ENCODE measurements at regions not wholly inside any gene's neighbourhood (a gene's known extent, or its start where the extent isn't known, plus 50 kb on each side); places are given as distances from the start of the nearest gene placed in this dataset.

DNA sequence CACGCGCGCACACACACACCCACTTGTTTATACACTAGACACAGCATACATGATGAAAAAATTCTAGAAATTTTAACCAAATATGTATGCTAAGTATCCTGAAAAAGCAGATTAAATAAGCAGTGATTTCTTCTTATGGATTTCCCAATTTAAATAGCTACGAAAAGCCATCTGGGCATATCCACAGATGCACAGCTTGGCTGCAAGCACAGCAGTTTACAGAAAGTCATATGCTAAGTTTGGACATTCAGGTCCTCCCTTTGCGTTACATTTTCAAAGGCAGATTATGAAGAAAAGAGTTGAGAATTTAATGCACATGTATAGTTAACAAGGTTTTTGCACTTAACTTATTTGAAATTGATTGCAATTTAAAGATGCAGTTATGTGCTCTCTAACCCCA, 542.2 kb upstream of the EPHA5 start:
- DNase-seq (ENCODE audit: extremely low spot score, unreplicated experiment), result no peak
- TF ChIP-seq, protein P1, sequence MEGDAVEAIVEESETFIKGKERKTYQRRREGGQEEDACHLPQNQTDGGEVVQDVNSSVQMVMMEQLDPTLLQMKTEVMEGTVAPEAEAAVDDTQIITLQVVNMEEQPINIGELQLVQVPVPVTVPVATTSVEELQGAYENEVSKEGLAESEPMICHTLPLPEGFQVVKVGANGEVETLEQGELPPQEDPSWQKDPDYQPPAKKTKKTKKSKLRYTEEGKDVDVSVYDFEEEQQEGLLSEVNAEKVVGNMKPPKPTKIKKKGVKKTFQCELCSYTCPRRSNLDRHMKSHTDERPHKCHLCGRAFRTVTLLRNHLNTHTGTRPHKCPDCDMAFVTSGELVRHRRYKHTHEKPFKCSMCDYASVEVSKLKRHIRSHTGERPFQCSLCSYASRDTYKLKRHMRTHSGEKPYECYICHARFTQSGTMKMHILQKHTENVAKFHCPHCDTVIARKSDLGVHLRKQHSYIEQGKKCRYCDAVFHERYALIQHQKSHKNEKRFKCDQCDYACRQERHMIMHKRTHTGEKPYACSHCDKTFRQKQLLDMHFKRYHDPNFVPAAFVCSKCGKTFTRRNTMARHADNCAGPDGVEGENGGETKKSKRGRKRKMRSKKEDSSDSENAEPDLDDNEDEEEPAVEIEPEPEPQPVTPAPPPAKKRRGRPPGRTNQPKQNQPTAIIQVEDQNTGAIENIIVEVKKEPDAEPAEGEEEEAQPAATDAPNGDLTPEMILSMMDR (conservative IDR thresholded peaks at IDR 0.05), result no peak
- no peak overlapping the region for H3K27ac Mint-ChIP-seq
- H3K36me3 Mint-ChIP-seq, result no peaks in the 10 kb centered on the region
- no peaks in the 10 kb centered on the region for H3K9me3 Mint-ChIP-seq
- no peaks in the 10 kb centered on the region for H3K4me1 Mint-ChIP-seq (ENCODE audit: unreplicated experiment)
- no peaks in the 10 kb centered on the region for H3K27me3 Mint-ChIP-seq
- no peak overlapping the region for H3K4me3 Mint-ChIP-seq

DNA sequence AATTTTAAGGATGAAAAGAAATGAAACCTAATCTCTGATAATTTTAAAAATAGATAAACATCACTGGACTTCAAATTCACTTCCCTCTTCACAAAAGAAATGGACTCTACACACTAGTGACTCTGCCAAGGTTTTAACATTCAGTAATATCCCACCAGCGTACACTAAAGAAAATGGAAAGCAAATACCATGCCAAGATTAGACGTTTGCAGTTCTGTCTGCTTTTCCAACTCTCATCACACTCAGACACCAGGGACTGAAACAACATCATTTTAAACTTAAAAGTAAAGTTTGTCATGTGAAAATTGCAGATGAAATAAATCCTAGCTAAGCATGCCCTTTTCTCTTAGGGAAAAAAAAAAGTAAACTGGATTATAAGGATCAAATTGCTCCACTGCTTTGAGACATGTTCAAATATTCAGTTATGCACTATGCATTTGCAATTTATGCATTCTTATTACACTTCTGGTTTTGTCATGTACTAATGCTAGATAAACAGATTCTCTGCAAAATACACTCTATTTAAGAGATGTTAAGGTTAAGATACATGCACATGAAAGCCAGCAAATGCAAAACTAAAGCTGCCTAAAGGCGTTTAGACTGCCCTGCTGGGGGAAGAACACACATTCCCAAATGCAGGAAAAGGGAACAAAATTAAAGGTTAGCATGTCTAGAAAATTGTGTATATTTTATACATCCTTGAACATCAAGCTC, 534.4 kb upstream of the EPHA5 start:
- no peaks in the 10 kb centered on the region for H3K4me1 Mint-ChIP-seq (ENCODE audit: unreplicated experiment)
- H3K27me3 Mint-ChIP-seq, result no peaks in the 10 kb centered on the region
- no peaks in the 10 kb centered on the region for H3K9me3 Mint-ChIP-seq
- no peak overlapping the region for H3K27ac Mint-ChIP-seq
- H3K36me3 Mint-ChIP-seq, result no peaks in the 10 kb centered on the region
- TF ChIP-seq, protein P1 (conservative IDR thresholded peaks at IDR 0.05), result no peak
- no peak overlapping the region for H3K4me3 Mint-ChIP-seq
- no peak for DNase-seq (ENCODE audit: extremely low spot score, unreplicated experiment)

DNA sequence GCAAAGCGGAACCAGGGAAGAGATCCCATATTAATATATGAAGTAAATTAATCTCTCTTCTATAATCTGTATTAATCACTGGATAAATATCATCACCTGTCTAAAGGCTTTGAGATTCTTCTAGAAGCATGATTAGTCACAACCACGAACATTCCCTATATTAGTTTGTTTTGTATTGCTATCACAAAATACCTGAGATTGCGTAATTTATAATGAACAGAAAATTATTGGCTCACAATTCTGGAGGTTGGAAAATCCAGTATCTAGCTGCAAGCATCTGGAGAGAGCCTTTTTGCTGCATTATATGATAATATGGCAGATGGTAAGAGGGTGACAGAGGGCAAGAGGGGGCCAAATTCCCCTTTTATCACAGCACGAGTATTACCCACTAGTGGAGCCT, 532.6 kb upstream of the EPHA5 start:
- TF ChIP-seq, protein P1 (conservative IDR thresholded peaks at IDR 0.05), result no peak
- no peaks in the 10 kb centered on the region for H3K9me3 Mint-ChIP-seq
- no peak overlapping the region for H3K4me3 Mint-ChIP-seq
- H3K4me1 Mint-ChIP-seq (ENCODE audit: unreplicated experiment), result no peaks in the 10 kb centered on the region
- DNase-seq (ENCODE audit: extremely low spot score, unreplicated experiment), result no peak
- H3K27ac Mint-ChIP-seq, result no peak overlapping the region
- no peaks in the 10 kb centered on the region for H3K27me3 Mint-ChIP-seq
- H3K36me3 Mint-ChIP-seq, result no peaks in the 10 kb centered on the region

DNA sequence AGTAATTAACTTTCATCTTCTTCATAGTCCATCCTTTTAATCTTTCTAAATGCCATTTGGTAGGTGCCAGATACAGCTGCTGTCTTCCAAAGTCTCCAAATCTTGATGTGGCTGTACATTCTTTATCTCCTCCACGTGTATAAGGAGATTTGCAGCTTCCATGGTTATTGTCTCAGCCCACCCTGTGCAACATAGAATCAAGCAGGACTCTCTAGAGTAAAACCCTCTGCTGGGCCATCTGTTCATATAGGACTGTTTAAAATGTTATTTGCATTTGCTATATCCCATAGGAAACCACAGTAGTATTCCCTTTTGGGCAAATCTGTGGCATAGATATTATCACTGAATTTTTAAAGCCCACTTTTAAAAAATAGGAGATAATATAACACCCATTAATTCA, 527.2 kb upstream of the EPHA5 start:
- no peaks in the 10 kb centered on the region for H3K4me1 Mint-ChIP-seq (ENCODE audit: unreplicated experiment)
- no peak overlapping the region for H3K27ac Mint-ChIP-seq
- no peaks in the 10 kb centered on the region for H3K9me3 Mint-ChIP-seq
- H3K4me3 Mint-ChIP-seq, result no peak overlapping the region
- TF ChIP-seq, protein P1 (conservative IDR thresholded peaks at IDR 0.05), result no peak
- H3K27me3 Mint-ChIP-seq, result no peaks in the 10 kb centered on the region
- no peaks in the 10 kb centered on the region for H3K36me3 Mint-ChIP-seq
- no peak for DNase-seq (ENCODE audit: extremely low spot score, unreplicated experiment)

DNA sequence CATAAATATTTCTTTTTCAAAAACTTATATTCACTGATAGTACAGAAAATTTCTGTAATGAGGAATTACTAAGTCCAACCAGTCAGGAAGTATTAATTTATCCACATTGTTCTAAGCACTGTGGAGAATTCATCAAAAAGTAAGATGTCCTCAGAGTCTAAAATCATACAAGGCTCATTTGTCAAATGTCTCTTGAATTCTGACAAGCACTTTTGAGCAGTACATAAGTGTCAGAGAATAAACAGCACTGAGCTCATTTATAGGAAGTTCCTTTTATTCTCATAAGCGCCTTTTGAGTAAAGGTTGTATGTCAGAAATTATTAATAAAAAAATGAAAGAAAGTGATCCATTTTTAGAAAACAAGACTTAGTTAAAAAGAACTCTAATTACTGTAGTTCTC, 523.2 kb upstream of the EPHA5 start:
- Mint-ChIP-seq H3K27ac (no peak overlapping the region), H3K4me3 (no peak overlapping the region), H3K9me3 (no peaks in the 10 kb centered on the region), H3K27me3 (no peaks in the 10 kb centered on the region), H3K4me1 (ENCODE audit: unreplicated experiment) (no peaks in the 10 kb centered on the region), H3K36me3 (no peaks in the 10 kb centered on the region)
- TF ChIP-seq, protein P1 (conservative IDR thresholded peaks at IDR 0.05), result no peak
- DNase-seq (ENCODE audit: extremely low spot score, unreplicated experiment), result no peak
